ENCODE measurements at regions not wholly inside any gene's neighbourhood (a gene's known extent, or its start where the extent isn't known, plus 50 kb on each side); places are given as distances from the start of the nearest gene placed in this dataset.
"Not testable (repeated sequence)": the region's sequence is repeated elsewhere in the genome, so short reads cannot be mapped to it uniquely, and the experiment has no call there.

- TF ChIP-seq ZFX (IDR thresholded peaks at IDR 0.05; ENCODE audit: borderline replicate concordance) (no peak), CTCF (IDR thresholded peaks at IDR 0.05) (no peak)
- H3K27ac ChIP-seq: no peak overlapping the region
These were observed 369.3 kb downstream of the VRK1 start for GRCh38 chr14:97166497-97166896.

GRCh38 chr14:97167577-97167976 lies 370.4 kb downstream of the VRK1 start:
- H3K27ac ChIP-seq: not testable (repeated sequence)

GRCh38 chr14:97172644-97173043 lies 375.5 kb downstream of the VRK1 start:
- H3K27ac ChIP-seq: no peak overlapping the region
- TF ChIP-seq ZFX (IDR thresholded peaks at IDR 0.05; ENCODE audit: borderline replicate concordance): no peak
- TF ChIP-seq CTCF (IDR thresholded peaks at IDR 0.05): no peak

GRCh38 chr14:97177016-97177415 lies 379.8 kb downstream of the VRK1 start:
- no peak overlapping the region for H3K27ac ChIP-seq
- TF ChIP-seq ZFX (IDR thresholded peaks at IDR 0.05; ENCODE audit: borderline replicate concordance) (no peak), CTCF (IDR thresholded peaks at IDR 0.05) (peak; percentile 64)

GRCh38 chr14:97177635-97178034 lies 380.5 kb downstream of the VRK1 start:
- TF ChIP-seq ZFX (IDR thresholded peaks at IDR 0.05; ENCODE audit: borderline replicate concordance) (no peak), CTCF (IDR thresholded peaks at IDR 0.05) (no peak)
- no peak overlapping the region for H3K27ac ChIP-seq

- TF ChIP-seq ZFX (IDR thresholded peaks at IDR 0.05; ENCODE audit: borderline replicate concordance): no peak
- TF ChIP-seq CTCF (IDR thresholded peaks at IDR 0.05): no peak
- H3K27ac ChIP-seq: no peak overlapping the region
These were observed 381.6 kb downstream of the VRK1 start for GRCh38 chr14:97178781-97179180.

GRCh38 chr14:97179573-97179972 lies 382.4 kb downstream of the VRK1 start:
- no peak overlapping the region for H3K27ac ChIP-seq

More at GRCh38 chr14:97179573-97179972, 382.4 kb downstream of the VRK1 start:
- TF ChIP-seq ZFX (IDR thresholded peaks at IDR 0.05; ENCODE audit: borderline replicate concordance) (no peak), CTCF (IDR thresholded peaks at IDR 0.05) (no peak)
